ENCODE measurements at regions not wholly inside any gene's neighbourhood (a gene's known extent, or its start where the extent isn't known, plus 50 kb on each side); places are given as distances from the start of the nearest gene placed in this dataset.

GRCh38 chr2:216768908-216769411, 73.6 kb upstream of the IGFBP5 start:
- Histone ChIP-seq H3K9me3 (replicated peaks in 1 of 2; ENCODE audit: control insufficient read depth in 1 of 2, insufficient read depth in 1 of 2, low read length in 2 of 2) (peaks cover 0 to 7% of the 10 kb centered on the region in 2 donors), H3K27me3 (ENCODE audit: control insufficient read depth in 2 of 2, insufficient read depth in 2 of 2, low read length in 2 of 2) (no peaks in the 10 kb centered on the region), H3K27ac (ENCODE audit: low read depth in 1 of 2, low read length in 2 of 2) (no peak overlapping the region), H4K20me1 (ENCODE audit: insufficient read depth, low read length) (no peaks in the 10 kb centered on the region), H3K36me3 (replicated peaks in 1 of 2; ENCODE audit: control insufficient read depth in 1 of 2, insufficient read depth in 2 of 2, low read length in 2 of 2) (no peaks in the 10 kb centered on the region), H3K4me3 (replicated peaks in 1 of 3; ENCODE audit: low read depth in 2 of 3, low read length in 3 of 3) (no peak overlapping the region), H3K4me1 (ENCODE audit: control insufficient read depth in 1 of 2, insufficient read depth in 2 of 2, low read length in 2 of 2) (peaks cover 0 to 3% of the 10 kb centered on the region in 2 donors), H3K9ac (ENCODE audit: insufficient read depth, low read length, poor library complexity, severe bottlenecking) (no peak overlapping the region), H3K79me2 (ENCODE audit: insufficient read depth, low read length) (no peaks in the 10 kb centered on the region), H3K4me2 (replicated peaks; ENCODE audit: extremely low read depth, low read length, poor library complexity, severe bottlenecking) (no peak overlapping the region), H2AFZ (ENCODE audit: insufficient read depth, low read depth, low read length, poor library complexity, severe bottlenecking) (no peak overlapping the region)
- peaks cover 5 to 15% (median 12%) of the 10 kb centered on the region in 7 donors for H3K9me3 Mint-ChIP-seq
- intact Hi-C loops (cut with micrococcal nuclease), result no loop called here
- no peak overlapping the region for H3K27ac Mint-ChIP-seq
- no peak for DNase-seq
- TF ChIP-seq, protein P1, sequence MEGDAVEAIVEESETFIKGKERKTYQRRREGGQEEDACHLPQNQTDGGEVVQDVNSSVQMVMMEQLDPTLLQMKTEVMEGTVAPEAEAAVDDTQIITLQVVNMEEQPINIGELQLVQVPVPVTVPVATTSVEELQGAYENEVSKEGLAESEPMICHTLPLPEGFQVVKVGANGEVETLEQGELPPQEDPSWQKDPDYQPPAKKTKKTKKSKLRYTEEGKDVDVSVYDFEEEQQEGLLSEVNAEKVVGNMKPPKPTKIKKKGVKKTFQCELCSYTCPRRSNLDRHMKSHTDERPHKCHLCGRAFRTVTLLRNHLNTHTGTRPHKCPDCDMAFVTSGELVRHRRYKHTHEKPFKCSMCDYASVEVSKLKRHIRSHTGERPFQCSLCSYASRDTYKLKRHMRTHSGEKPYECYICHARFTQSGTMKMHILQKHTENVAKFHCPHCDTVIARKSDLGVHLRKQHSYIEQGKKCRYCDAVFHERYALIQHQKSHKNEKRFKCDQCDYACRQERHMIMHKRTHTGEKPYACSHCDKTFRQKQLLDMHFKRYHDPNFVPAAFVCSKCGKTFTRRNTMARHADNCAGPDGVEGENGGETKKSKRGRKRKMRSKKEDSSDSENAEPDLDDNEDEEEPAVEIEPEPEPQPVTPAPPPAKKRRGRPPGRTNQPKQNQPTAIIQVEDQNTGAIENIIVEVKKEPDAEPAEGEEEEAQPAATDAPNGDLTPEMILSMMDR (IDR thresholded peaks at IDR 0.05), result no peak
- H3K4me1 Mint-ChIP-seq, result peaks cover 15% of the 10 kb centered on the region
- peaks cover 0 to 9% (median 2%) of the 10 kb centered on the region in 3 donors for H3K27me3 Mint-ChIP-seq (ENCODE audit: low read depth in 3 of 3)
- 90% methylated on average over 2 of the region's 3 CpGs for WGBS (ENCODE audit: insufficient coverage)
- H3K36me3 Mint-ChIP-seq, result no peaks in the 10 kb centered on the region
- no peak overlapping the region for H3K4me3 Mint-ChIP-seq

GRCh38 chr2:216765761-216766262, 70.5 kb upstream of the IGFBP5 start:
- H3K79me2 ChIP-seq (ENCODE audit: insufficient read depth, low read length), result no peaks in the 10 kb centered on the region
- no peak overlapping the region for H3K27ac ChIP-seq (ENCODE audit: low read depth in 1 of 2, low read length in 2 of 2)
- no peaks in the 10 kb centered on the region for H3K36me3 Mint-ChIP-seq
- H3K36me3 ChIP-seq (replicated peaks in 1 of 2; ENCODE audit: control insufficient read depth in 1 of 2, insufficient read depth in 2 of 2, low read length in 2 of 2), result no peaks in the 10 kb centered on the region
- peaks cover 0 to 3% of the 10 kb centered on the region in 2 donors for H3K4me1 ChIP-seq (ENCODE audit: control insufficient read depth in 1 of 2, insufficient read depth in 2 of 2, low read length in 2 of 2)
- H4K20me1 ChIP-seq (ENCODE audit: insufficient read depth, low read length), result no peaks in the 10 kb centered on the region
- H3K4me1 Mint-ChIP-seq, result peaks cover 15% of the 10 kb centered on the region
- peak overlapping the region; percentile 34 for H3K4me2 ChIP-seq (replicated peaks; ENCODE audit: extremely low read depth, low read length, poor library complexity, severe bottlenecking)
- H3K4me3 Mint-ChIP-seq, result peak overlapping the region in 1 of 2 donors; percentile 64
- TF ChIP-seq, protein P1 (IDR thresholded peaks at IDR 0.05), result no peak
- no peak overlapping the region for H3K4me3 ChIP-seq (replicated peaks in 1 of 3; ENCODE audit: low read depth in 2 of 3, low read length in 3 of 3)
- H3K27ac Mint-ChIP-seq, result no peak overlapping the region
- H3K27me3 ChIP-seq (ENCODE audit: control insufficient read depth in 2 of 2, insufficient read depth in 2 of 2, low read length in 2 of 2), result no peaks in the 10 kb centered on the region
- H3K9me3 ChIP-seq (replicated peaks in 1 of 2; ENCODE audit: control insufficient read depth in 1 of 2, insufficient read depth in 1 of 2, low read length in 2 of 2), result no peaks in the 10 kb centered on the region
- peaks cover 0 to 5% (median 2%) of the 10 kb centered on the region in 3 donors for H3K27me3 Mint-ChIP-seq (ENCODE audit: low read depth in 3 of 3)
- H3K9ac ChIP-seq (ENCODE audit: insufficient read depth, low read length, poor library complexity, severe bottlenecking), result no peak overlapping the region
- peak overlapping the region; percentile 43 for H2AFZ ChIP-seq (ENCODE audit: insufficient read depth, low read depth, low read length, poor library complexity, severe bottlenecking)
- intact Hi-C loops (cut with micrococcal nuclease), result no loop called here
- DNase-seq, result no peak
- 3% methylated on average over 10 of the region's 11 CpGs for WGBS (ENCODE audit: insufficient coverage)
- peaks cover 0 to 2% (median 0%) of the 10 kb centered on the region in 7 donors for H3K9me3 Mint-ChIP-seq

Data from CD14-positive monocyte (primary cell).